GM19395 (cell line): ENCODE measurements at regions not wholly inside any gene's neighbourhood (a gene's known extent, or its start where the extent isn't known, plus 50 kb on each side); places are given as distances from the start of the nearest gene placed in this dataset.
"Not testable (repeated sequence)": the region's sequence is repeated elsewhere in the genome, so short reads cannot be mapped to it uniquely, and the experiment has no call there.

Source experiments
- ATAC-seq: cut with Tn5 transposase; IDR thresholded peaks from one replicate; pipeline ENCODE4 v1.9.1; 2021; ENCODE audit warnings: mild to moderate bottlenecking, moderate library complexity; ENCODE audit not compliant: unreplicated experiment

GRCh38 chr1:60920561-60920960 is 161.8 kb upstream of the NFIA start:
- no peak for ATAC-seq

DNA sequence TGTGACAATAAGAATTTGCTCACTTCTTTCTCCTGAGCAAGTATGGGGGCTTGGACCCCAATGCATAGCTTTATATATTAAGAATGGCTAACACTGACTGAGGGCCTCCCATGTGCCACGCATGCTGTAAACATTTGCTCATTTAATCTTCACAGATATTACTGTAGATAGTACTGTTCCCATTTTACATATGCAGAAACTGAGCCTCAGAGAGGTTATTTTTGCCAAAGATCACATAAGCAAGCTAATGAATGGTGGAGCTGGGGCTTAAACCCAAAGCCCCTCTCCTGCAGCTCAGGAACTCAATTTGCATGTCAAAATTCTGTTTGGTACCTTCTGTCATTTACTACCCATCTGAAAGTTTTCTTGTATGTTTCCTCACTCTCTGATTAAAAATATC is 163.5 kb upstream of the NFIA start:
- ATAC-seq, result no peak

DNA sequence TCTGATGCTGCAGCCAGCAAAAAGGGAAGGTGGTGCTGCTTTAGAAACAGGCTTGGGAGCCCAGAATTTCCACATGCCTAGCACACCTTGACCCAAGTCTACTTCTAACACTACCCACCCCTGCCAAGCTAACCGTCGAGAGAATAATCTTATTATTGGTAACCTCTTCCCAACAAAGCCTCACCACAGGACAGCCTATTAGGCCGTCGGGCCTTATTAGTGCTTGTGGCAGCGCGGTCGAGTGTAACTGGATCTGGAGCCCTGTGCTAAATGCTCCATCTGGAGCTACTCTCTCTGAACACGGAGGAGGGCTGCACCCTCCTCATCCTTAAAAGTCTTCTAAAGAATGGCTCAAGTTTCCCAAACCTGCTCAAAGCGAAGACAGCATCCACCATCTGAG is 165.5 kb upstream of the NFIA start:
- ATAC-seq, result no peak

DNA sequence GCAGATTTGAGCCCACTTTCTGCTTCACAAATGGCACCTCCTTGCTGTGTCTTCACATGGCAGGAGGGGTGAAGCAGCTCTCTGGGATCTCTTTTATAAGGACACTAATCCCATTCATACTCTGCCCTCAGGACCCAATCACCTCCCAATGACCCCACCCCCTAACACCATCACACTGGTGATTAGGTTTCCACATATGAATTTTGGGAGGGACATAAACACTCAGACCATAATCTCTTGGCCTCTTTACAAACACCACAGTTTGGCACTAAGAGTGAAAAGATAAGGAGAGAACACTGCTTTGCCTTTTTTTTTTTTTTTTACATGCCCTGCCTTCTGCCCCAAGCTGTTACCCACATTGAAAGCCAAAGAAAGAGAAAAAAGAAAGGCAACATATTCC is 166.2 kb upstream of the NFIA start:
- no peak for ATAC-seq

DNA sequence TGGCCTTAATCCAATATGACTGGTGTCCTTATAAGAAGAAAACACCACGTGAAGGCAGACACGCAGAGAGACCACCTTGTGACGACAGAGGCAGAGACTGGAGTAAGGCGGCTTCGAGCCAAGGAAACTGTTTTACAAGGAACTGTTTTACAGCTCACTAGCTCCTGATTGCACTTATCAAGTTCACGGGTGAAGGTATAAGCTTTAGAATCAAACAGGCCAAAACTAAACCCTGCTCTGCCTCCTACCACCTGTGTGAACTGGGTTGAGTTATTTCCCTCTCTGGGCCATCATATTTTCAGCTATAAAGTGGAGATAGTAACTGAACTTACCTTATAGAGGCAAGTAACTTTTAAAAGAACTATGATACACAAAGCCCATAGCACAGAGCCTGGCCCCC is 166.9 kb upstream of the NFIA start:
- no peak for ATAC-seq

- ATAC-seq, result no peak
These were observed 167.4 kb upstream of the NFIA start for GRCh38 chr1:60914982-60915381.

- not testable (repeated sequence) for ATAC-seq
These were observed 168.7 kb upstream of the NFIA start for GRCh38 chr1:60913708-60914107.

GRCh38 chr1:60913039-60913438 is 169.3 kb upstream of the NFIA start:
- ATAC-seq, result no peak

GRCh38 chr1:60911966-60912697 is 170.2 kb upstream of the NFIA start:
- no peak for ATAC-seq

DNA sequence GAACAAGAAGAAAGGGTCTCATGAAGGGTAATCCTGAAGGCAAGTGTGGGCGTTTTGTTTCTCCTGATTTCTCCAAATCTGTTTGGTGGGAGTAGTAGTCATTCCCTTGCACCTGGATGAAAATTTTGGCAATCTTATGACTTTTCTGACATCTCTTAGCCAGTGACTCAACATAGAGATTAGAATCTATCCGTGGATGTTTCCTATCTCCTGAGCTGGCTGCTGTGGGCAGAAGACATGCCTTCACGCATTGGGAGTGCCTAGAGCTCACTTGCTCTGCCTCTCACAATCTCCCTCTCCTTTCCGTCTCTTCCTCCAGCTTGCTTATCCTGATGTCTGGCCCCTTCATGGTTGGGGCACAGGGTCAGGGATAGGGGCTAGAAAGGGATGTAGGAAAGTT is 174.2 kb upstream of the NFIA start:
- no peak for ATAC-seq

- ATAC-seq, result no peak
These were observed 175.8 kb upstream of the NFIA start for GRCh38 chr1:60906526-60906925.

GRCh38 chr1:60906039-60906438 is 176.3 kb upstream of the NFIA start:
- ATAC-seq, result no peak

GRCh38 chr1:60904099-60904851 is 178.1 kb upstream of the NFIA start:
- ATAC-seq, result no peak

GRCh38 chr1:60903591-60903990 is 178.8 kb upstream of the NFIA start:
- ATAC-seq, result no peak

DNA sequence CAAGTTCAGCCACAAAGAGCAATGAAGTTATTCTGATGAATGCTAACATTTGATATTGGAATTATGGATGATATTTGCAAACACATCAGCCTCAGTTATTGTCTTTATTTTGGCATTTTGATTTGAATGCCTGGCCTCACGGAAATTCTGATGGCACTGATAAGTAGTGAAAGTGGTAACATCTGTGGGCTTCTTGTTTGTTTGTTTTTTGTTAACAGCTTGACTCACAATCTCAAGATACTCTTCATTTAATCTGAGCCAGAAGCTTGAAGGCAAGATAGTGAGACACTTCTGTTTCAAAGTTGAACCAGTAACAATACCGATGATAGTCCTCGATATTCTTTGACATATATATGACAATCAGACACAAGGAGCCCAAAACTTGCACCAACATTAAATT is 182.9 kb upstream of the NFIA start:
- no peak for ATAC-seq

DNA sequence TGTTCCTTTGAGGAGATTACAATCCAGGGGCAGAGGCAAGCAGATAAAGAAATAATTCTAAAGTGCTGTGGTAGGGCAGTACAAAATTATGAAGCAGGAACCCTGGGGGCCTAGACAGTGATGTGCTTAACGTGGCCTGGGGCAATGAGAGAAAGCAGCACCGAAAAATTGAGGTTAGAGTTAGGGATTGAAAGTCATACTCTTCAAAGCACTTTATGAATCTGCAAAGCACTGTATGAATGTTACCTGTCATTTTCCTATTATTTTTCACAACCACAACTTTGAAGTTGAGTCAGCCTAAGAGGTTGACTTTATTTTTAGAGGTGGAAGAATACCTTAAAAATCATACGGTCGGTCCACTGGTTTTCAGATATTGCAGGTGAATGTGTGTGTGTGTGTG is 183.4 kb upstream of the NFIA start:
- ATAC-seq, result peak; percentile 97

GRCh38 chr1:60898413-60898812 is 183.9 kb upstream of the NFIA start:
- ATAC-seq, result no peak

- no peak for ATAC-seq
These were observed 185.5 kb upstream of the NFIA start for GRCh38 chr1:60896701-60897363.

DNA sequence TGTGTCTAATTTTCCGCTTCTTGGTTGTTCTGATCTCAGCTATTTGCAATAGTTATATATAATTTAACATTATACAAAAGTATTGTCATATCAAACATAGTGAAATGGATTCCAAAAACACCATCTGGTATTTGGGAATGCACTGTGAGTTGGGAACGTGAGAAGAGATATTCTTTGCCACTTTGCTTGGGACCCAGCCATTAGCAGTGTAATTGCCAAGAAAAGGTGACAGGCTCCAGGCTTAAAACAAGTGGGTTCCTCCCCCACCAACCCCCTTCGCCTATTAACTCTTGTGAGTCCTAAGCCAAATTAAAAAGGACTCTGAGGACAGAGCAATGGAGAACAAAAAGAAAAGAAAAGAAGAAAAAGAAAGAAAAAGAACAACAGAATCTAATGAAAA is 186.7 kb upstream of the NFIA start:
- no peak for ATAC-seq

- no peak for ATAC-seq
These were observed 187.1 kb upstream of the NFIA start for GRCh38 chr1:60895252-60895651.

DNA sequence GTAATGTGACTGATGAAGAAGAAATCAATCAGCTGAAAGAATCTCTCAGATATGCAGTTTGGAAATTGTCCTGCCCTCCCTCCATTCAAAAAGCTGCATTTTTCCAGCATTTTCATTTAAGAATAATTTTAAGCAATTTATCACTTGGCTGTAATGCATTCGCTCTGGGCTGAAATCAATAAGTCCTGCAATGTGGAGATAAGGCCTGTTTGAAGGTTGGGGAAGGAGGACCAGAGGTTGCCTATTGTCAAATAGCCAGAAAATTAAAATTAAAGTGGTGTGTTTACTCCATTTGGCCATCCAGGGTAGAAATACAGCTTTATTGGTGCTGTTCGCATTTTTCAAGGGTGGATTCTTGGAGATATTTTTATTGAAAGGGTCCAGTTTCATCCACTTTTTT is 187.6 kb upstream of the NFIA start:
- no peak for ATAC-seq

DNA sequence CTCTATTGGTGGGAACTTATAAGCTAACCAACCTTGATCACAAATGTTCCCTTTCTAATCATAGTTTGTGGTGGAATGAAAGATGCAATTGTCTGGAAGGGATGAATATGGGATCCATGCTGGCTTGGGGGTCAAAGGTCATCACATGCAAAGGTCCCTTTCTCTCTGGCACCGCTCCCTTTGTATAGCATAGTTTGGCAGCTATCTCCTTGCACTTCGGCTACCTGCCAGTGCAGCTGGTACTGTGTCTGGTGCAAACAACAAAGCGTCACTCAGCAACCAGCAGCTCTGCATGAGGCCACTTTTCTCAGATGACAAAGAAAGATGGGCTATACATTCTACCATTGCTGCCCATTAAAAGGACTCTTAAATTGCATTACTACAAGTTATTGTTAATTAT is 188.2 kb upstream of the NFIA start:
- no peak for ATAC-seq
